ENCODE measurements at regions not wholly inside any gene's neighbourhood (a gene's known extent, or its start where the extent isn't known, plus 50 kb on each side); places are given as distances from the start of the nearest gene placed in this dataset.

GRCh38 chr5:158292981-158293380 is 434.0 kb upstream of the CLINT1 start:
- TF ChIP-seq POLR2A (IDR thresholded peaks at IDR 0.05), result no peak
- TF ChIP-seq, protein P1, sequence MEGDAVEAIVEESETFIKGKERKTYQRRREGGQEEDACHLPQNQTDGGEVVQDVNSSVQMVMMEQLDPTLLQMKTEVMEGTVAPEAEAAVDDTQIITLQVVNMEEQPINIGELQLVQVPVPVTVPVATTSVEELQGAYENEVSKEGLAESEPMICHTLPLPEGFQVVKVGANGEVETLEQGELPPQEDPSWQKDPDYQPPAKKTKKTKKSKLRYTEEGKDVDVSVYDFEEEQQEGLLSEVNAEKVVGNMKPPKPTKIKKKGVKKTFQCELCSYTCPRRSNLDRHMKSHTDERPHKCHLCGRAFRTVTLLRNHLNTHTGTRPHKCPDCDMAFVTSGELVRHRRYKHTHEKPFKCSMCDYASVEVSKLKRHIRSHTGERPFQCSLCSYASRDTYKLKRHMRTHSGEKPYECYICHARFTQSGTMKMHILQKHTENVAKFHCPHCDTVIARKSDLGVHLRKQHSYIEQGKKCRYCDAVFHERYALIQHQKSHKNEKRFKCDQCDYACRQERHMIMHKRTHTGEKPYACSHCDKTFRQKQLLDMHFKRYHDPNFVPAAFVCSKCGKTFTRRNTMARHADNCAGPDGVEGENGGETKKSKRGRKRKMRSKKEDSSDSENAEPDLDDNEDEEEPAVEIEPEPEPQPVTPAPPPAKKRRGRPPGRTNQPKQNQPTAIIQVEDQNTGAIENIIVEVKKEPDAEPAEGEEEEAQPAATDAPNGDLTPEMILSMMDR (IDR thresholded peaks at IDR 0.05), result no peak
